ENCODE measurements at regions not wholly inside any gene's neighbourhood (a gene's known extent, or its start where the extent isn't known, plus 50 kb on each side); places are given as distances from the start of the nearest gene placed in this dataset.

GRCh38 chr20:11278461-11278860 is 604.7 kb upstream of the JAG1 start:
- TF ChIP-seq, protein P1, sequence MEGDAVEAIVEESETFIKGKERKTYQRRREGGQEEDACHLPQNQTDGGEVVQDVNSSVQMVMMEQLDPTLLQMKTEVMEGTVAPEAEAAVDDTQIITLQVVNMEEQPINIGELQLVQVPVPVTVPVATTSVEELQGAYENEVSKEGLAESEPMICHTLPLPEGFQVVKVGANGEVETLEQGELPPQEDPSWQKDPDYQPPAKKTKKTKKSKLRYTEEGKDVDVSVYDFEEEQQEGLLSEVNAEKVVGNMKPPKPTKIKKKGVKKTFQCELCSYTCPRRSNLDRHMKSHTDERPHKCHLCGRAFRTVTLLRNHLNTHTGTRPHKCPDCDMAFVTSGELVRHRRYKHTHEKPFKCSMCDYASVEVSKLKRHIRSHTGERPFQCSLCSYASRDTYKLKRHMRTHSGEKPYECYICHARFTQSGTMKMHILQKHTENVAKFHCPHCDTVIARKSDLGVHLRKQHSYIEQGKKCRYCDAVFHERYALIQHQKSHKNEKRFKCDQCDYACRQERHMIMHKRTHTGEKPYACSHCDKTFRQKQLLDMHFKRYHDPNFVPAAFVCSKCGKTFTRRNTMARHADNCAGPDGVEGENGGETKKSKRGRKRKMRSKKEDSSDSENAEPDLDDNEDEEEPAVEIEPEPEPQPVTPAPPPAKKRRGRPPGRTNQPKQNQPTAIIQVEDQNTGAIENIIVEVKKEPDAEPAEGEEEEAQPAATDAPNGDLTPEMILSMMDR (conservative IDR thresholded peaks at IDR 0.05): no peak
- TF ChIP-seq EZH2 (IDR thresholded peaks at IDR 0.05; ENCODE audit: low read depth): no peak
